T-helper 2 cell treated with Interferon-gamma antibody and Interleukin-4, amounts not matched to agents 5 μg/mL and 100 μg/mL, for 36 hours (primary cell): ENCODE measurements at regions not wholly inside any gene's neighbourhood (a gene's known extent, or its start where the extent isn't known, plus 50 kb on each side); places are given as distances from the start of the nearest gene placed in this dataset.
A peak's percentile ranks its signal among the peaks of the same experiment; 100 is the strongest.
"Not testable (repeated sequence)": the region's sequence is repeated elsewhere in the genome, so short reads cannot be mapped to it uniquely, and the experiment has no call there.

Experiments
- DNase-seq: peaks from one replicate; pipeline ENCODE4 v3.0.0; 2021; ENCODE audit warnings: low spot score
- H3K27ac Mint-ChIP-seq: one replicate; pipeline ENCODE4 v1.8.0; 2021; ENCODE audit warnings: mild to moderate bottlenecking, mixed read lengths
- H3K27me3 Mint-ChIP-seq: one replicate; pipeline ENCODE4 v1.8.0; 2021; ENCODE audit warnings: low read depth, mixed read lengths
- H3K36me3 Mint-ChIP-seq: one replicate; pipeline ENCODE4 v1.8.0; 2021; ENCODE audit warnings: low read depth, mixed read lengths
- H3K4me1 Mint-ChIP-seq: one replicate; pipeline ENCODE4 v1.8.0; 2021; ENCODE audit warnings: low read depth, mixed read lengths
- H3K4me3 Mint-ChIP-seq: one replicate; pipeline ENCODE4 v1.8.0; 2022; ENCODE audit warnings: mild to moderate bottlenecking, moderate library complexity, mixed read lengths
- H3K9me3 Mint-ChIP-seq: one replicate; pipeline ENCODE4 v1.8.0; 2021; ENCODE audit warnings: mixed read lengths

GRCh38 chr2:42979870-42980763, 187.7 kb upstream of the HAAO start:
- no peak overlapping the region for H3K4me3 Mint-ChIP-seq
- no peak overlapping the region for H3K27ac Mint-ChIP-seq
- no peaks in the 10 kb centered on the region for H3K9me3 Mint-ChIP-seq
- no peak for DNase-seq
- H3K36me3 Mint-ChIP-seq: no peaks in the 10 kb centered on the region
- no peaks in the 10 kb centered on the region for H3K4me1 Mint-ChIP-seq
- H3K27me3 Mint-ChIP-seq: peaks cover 3% of the 10 kb centered on the region

- Mint-ChIP-seq H3K4me3 (no peak overlapping the region), H3K27me3 (peaks cover 3% of the 10 kb centered on the region), H3K27ac (no peak overlapping the region), H3K4me1 (no peaks in the 10 kb centered on the region), H3K9me3 (no peaks in the 10 kb centered on the region), H3K36me3 (no peaks in the 10 kb centered on the region)
- no peak for DNase-seq
These were observed 187.1 kb upstream of the HAAO start for GRCh38 chr2:42979416-42979869.

GRCh38 chr2:42978887-42979415, 186.6 kb upstream of the HAAO start:
- Mint-ChIP-seq H3K9me3 (no peaks in the 10 kb centered on the region), H3K4me3 (no peak overlapping the region), H3K27me3 (peaks cover 3% of the 10 kb centered on the region), H3K36me3 (no peaks in the 10 kb centered on the region), H3K4me1 (no peaks in the 10 kb centered on the region), H3K27ac (no peak overlapping the region)
- no peak for DNase-seq

- H3K27ac Mint-ChIP-seq: no peak overlapping the region
- H3K4me3 Mint-ChIP-seq: no peak overlapping the region
- peaks cover 3% of the 10 kb centered on the region for H3K27me3 Mint-ChIP-seq
- DNase-seq: no peak
- H3K36me3 Mint-ChIP-seq: no peaks in the 10 kb centered on the region
- H3K4me1 Mint-ChIP-seq: no peaks in the 10 kb centered on the region
- no peaks in the 10 kb centered on the region for H3K9me3 Mint-ChIP-seq
These were observed 185.9 kb upstream of the HAAO start for GRCh38 chr2:42978175-42978886.

GRCh38 chr2:42977270-42978174, 185.1 kb upstream of the HAAO start:
- H3K36me3 Mint-ChIP-seq: no peaks in the 10 kb centered on the region

GRCh38 chr2:42976351-42976750, 184.0 kb upstream of the HAAO start:
- Mint-ChIP-seq H3K4me3 (no peak overlapping the region), H3K27ac (no peak overlapping the region), H3K27me3 (peaks cover 3% of the 10 kb centered on the region), H3K9me3 (no peaks in the 10 kb centered on the region), H3K4me1 (peaks cover 3% of the 10 kb centered on the region), H3K36me3 (no peaks in the 10 kb centered on the region)
- no peak for DNase-seq

More at GRCh38 chr2:42977270-42978174, 185.1 kb upstream of the HAAO start:
- no peak overlapping the region for H3K4me3 Mint-ChIP-seq
- no peaks in the 10 kb centered on the region for H3K9me3 Mint-ChIP-seq
- H3K4me1 Mint-ChIP-seq: no peaks in the 10 kb centered on the region
- no peak overlapping the region for H3K27ac Mint-ChIP-seq
- H3K27me3 Mint-ChIP-seq: peaks cover 3% of the 10 kb centered on the region
- no peak for DNase-seq

GRCh38 chr2:42974721-42975717, 182.6 kb upstream of the HAAO start:
- H3K4me3 Mint-ChIP-seq: no peak overlapping the region
- H3K27me3 Mint-ChIP-seq: peaks cover 3% of the 10 kb centered on the region
- H3K36me3 Mint-ChIP-seq: no peaks in the 10 kb centered on the region
- no peaks in the 10 kb centered on the region for H3K9me3 Mint-ChIP-seq
- peak; percentile 16 for DNase-seq
- no peak overlapping the region for H3K27ac Mint-ChIP-seq
- peaks cover 3% of the 10 kb centered on the region for H3K4me1 Mint-ChIP-seq

GRCh38 chr2:42974169-42974720, 181.9 kb upstream of the HAAO start:
- Mint-ChIP-seq H3K9me3 (no peaks in the 10 kb centered on the region), H3K4me1 (peaks cover 3% of the 10 kb centered on the region), H3K27me3 (peaks cover 3% of the 10 kb centered on the region), H3K36me3 (no peaks in the 10 kb centered on the region), H3K27ac (no peak overlapping the region), H3K4me3 (no peak overlapping the region)
- DNase-seq: no peak

GRCh38 chr2:42973726-42974125, 181.3 kb upstream of the HAAO start:
- H3K4me1 Mint-ChIP-seq: peaks cover 3% of the 10 kb centered on the region

GRCh38 chr2:42972933-42973516, 180.6 kb upstream of the HAAO start:
- not testable (repeated sequence) for H3K9me3 Mint-ChIP-seq

More at GRCh38 chr2:42973726-42974125, 181.3 kb upstream of the HAAO start:
- no peak for DNase-seq
- Mint-ChIP-seq H3K27ac (no peak overlapping the region), H3K4me3 (no peak overlapping the region), H3K9me3 (no peaks in the 10 kb centered on the region), H3K36me3 (no peaks in the 10 kb centered on the region), H3K27me3 (peaks cover 3% of the 10 kb centered on the region)

GRCh38 chr2:42971947-42972736, 179.8 kb upstream of the HAAO start:
- H3K36me3 Mint-ChIP-seq: no peaks in the 10 kb centered on the region
- no peak for DNase-seq
- peak overlapping the region; percentile 27 for H3K27ac Mint-ChIP-seq
- peaks cover 3% of the 10 kb centered on the region for H3K27me3 Mint-ChIP-seq
- H3K4me1 Mint-ChIP-seq: peaks cover 3% of the 10 kb centered on the region
- H3K4me3 Mint-ChIP-seq: no peak overlapping the region
- no peaks in the 10 kb centered on the region for H3K9me3 Mint-ChIP-seq

More at GRCh38 chr2:42972933-42973516, 180.6 kb upstream of the HAAO start:
- not testable (repeated sequence) for H3K4me3 Mint-ChIP-seq, H3K27ac Mint-ChIP-seq, H3K36me3 Mint-ChIP-seq, H3K4me1 Mint-ChIP-seq, DNase-seq, H3K27me3 Mint-ChIP-seq
